Neuronal stem cell (in vitro differentiated cells): ENCODE measurements at regions not wholly inside any gene's neighbourhood (a gene's known extent, or its start where the extent isn't known, plus 50 kb on each side); places are given as distances from the start of the nearest gene placed in this dataset.

ENCODE experiments used
- DNase-seq: peaks from one replicate; pipeline ENCODE4 v3.0.0-alpha.2; 2013; ENCODE audit warnings: low spot score
- H2AFZ ChIP-seq: one replicate; pipeline ENCODE4 v1.6.1; 2013; ENCODE audit warnings: mild to moderate bottlenecking, low read length, inconsistent platforms
- H2AK5ac ChIP-seq: 2 replicates; pipeline ENCODE4 v1.6.1; 2013; ENCODE audit warnings: low read depth, mild to moderate bottlenecking, inconsistent platforms, low read length, moderate library complexity, mixed read lengths
- H2BK120ac ChIP-seq: 2 replicates; pipeline ENCODE4 v1.6.1; 2013; ENCODE audit warnings: low read depth, mild to moderate bottlenecking, inconsistent platforms, low read length, moderate library complexity, mixed read lengths
- H2BK12ac ChIP-seq: one replicate; pipeline ENCODE4 v1.6.1; 2013; ENCODE audit warnings: low read length, inconsistent platforms
- H2BK15ac ChIP-seq: 2 replicates; pipeline ENCODE4 v1.6.1; 2013; ENCODE audit warnings: mild to moderate bottlenecking, low read length, inconsistent platforms, mixed read lengths
- H2BK5ac ChIP-seq: one replicate; pipeline ENCODE4 v1.6.1; 2013; ENCODE audit warnings: inconsistent platforms, mild to moderate bottlenecking, low read length, moderate library complexity
- H3K14ac ChIP-seq: one replicate; pipeline ENCODE4 v1.6.1; 2013; ENCODE audit warnings: low read length, inconsistent platforms
- H3K18ac ChIP-seq: 2 replicates; pipeline ENCODE4 v1.6.1; 2013; ENCODE audit warnings: low read length, inconsistent platforms
- H3K23ac ChIP-seq: 2 replicates; pipeline ENCODE4 v1.6.1; 2013; ENCODE audit warnings: low read depth, mild to moderate bottlenecking, mixed read lengths, low read length, inconsistent platforms; ENCODE audit not compliant: poor library complexity
- H3K27ac ChIP-seq: replicated peaks from 3 replicates; pipeline ENCODE4 v1.5.1; 2013; ENCODE audit warnings: low read length, inconsistent platforms
- H3K27me3 ChIP-seq, 3 experiments: 2 replicates each; pipeline ENCODE4 v1.6.1; 2013; ENCODE audit warnings: low read length in 3 of 3, mild to moderate bottlenecking in 2 of 3, inconsistent platforms in 1 of 3, low read depth in 1 of 3, mixed read lengths in 1 of 3, moderate library complexity in 1 of 3; ENCODE audit not compliant: control insufficient read depth in 3 of 3, insufficient read depth in 3 of 3
- H3K36me3 ChIP-seq, 2 donors: replicated peaks in 1 of 2; 2 replicates each; pipeline ENCODE4 v1.6.1; 2013; ENCODE audit warnings: low read length in 2 of 2; ENCODE audit not compliant: control insufficient read depth in 2 of 2, insufficient read depth in 2 of 2
- H3K4ac ChIP-seq: 2 replicates; pipeline ENCODE4 v1.6.1; 2013; ENCODE audit warnings: inconsistent platforms, mild to moderate bottlenecking, low read length, moderate library complexity
- H3K4me1 ChIP-seq, 2 donors: 1 replicate in 1 of 2; 2 replicates in 1 of 2; pipeline ENCODE4 v1.6.1; 2013; ENCODE audit warnings: low read length in 2 of 2, low read depth in 1 of 2; ENCODE audit not compliant: control insufficient read depth in 2 of 2, insufficient read depth in 1 of 2
- H3K4me2 ChIP-seq: one replicate; pipeline ENCODE4 v1.6.1; 2013; ENCODE audit warnings: mild to moderate bottlenecking, low read length, inconsistent platforms; ENCODE audit not compliant: insufficient read depth, poor library complexity, severe bottlenecking
- H3K4me3 ChIP-seq, 2 donors: 2 replicates each; pipeline ENCODE4 v1.5.1; 2013; ENCODE audit warnings: low read length in 2 of 2, mild to moderate bottlenecking in 2 of 2, inconsistent platforms in 1 of 2, moderate library complexity in 1 of 2
- H3K79me1 ChIP-seq: one replicate; pipeline ENCODE4 v1.6.1; 2013; ENCODE audit warnings: low read depth, mild to moderate bottlenecking, inconsistent platforms, low read length, moderate library complexity
- H3K9ac ChIP-seq: one replicate; pipeline ENCODE4 v1.6.1; 2013; ENCODE audit warnings: mild to moderate bottlenecking, low read depth, low read length, inconsistent platforms; ENCODE audit not compliant: poor library complexity
- H3K9me3 ChIP-seq, 2 donors: replicated peaks in 1 of 2; 2 replicates each; pipeline versions ENCODE3 to v1.6.1; 2013; ENCODE audit warnings: low read length in 2 of 2, mild to moderate bottlenecking in 2 of 2, inconsistent platforms in 1 of 2, low read depth in 1 of 2, mixed read lengths in 1 of 2, moderate library complexity in 1 of 2; ENCODE audit not compliant: control insufficient read depth in 2 of 2, insufficient read depth in 1 of 2
- H4K8ac ChIP-seq: one replicate; pipeline ENCODE4 v1.6.1; 2013; ENCODE audit warnings: low read depth, mild to moderate bottlenecking, inconsistent platforms, low read length, moderate library complexity
- H4K91ac ChIP-seq: one replicate; pipeline ENCODE4 v1.6.1; 2013; ENCODE audit warnings: low read length, low read depth, mild to moderate bottlenecking, inconsistent platforms; ENCODE audit not compliant: poor library complexity
- WGBS, 2 donors: extraction: QIAGEN DNeasy Blood & Tissue Kit; methylation state at CpG; one replicate each; pipeline ENCODE4 v1.1.7; 2013; ENCODE audit warnings: missing lambda C conversion rate in 2 of 2, mixed read lengths in 1 of 2; ENCODE audit not compliant: insufficient read length in 2 of 2, insufficient replicate concordance in 1 of 2; ENCODE audit errors: extremely low coverage in 2 of 2; 5-methylcytosine and 5-hydroxymethylcytosine counted together

- H2BK12ac ChIP-seq, result no peak overlapping the region
- H3K4ac ChIP-seq, result no peak overlapping the region
- no peak overlapping the region for H4K8ac ChIP-seq
- H3K4me2 ChIP-seq, result no peak overlapping the region
- no peak overlapping the region for H3K14ac ChIP-seq
- H3K27ac ChIP-seq, result no peak overlapping the region
- no CpG with 5 or more reads among the region's 9 CpGs for WGBS, 2 donors
- peak overlapping the region; percentile 34 for H3K9ac ChIP-seq
- no peaks in the 10 kb centered on the region for H3K36me3 ChIP-seq
- H2AK5ac ChIP-seq, result no peak overlapping the region
- H2BK15ac ChIP-seq, result no peak overlapping the region
- H3K79me1 ChIP-seq, result no peaks in the 10 kb centered on the region
- no peak overlapping the region for H2BK5ac ChIP-seq
- no peak overlapping the region for H2BK120ac ChIP-seq
- H4K91ac ChIP-seq, result no peak overlapping the region
- H3K4me3 ChIP-seq, result no peak overlapping the region
- DNase-seq, result no peak
- H3K18ac ChIP-seq, result peak overlapping the region; percentile 58
- H3K27me3 ChIP-seq, result no peaks in the 10 kb centered on the region
- no peak overlapping the region for H3K23ac ChIP-seq
- H3K9me3 ChIP-seq, result no peaks in the 10 kb centered on the region
- no peaks in the 10 kb centered on the region for H3K4me1 ChIP-seq
- H2AFZ ChIP-seq, result no peak overlapping the region
Measured at GRCh38 chr5:14054965-14055963, 87.9 kb upstream of the TRIO start.

GRCh38 chr5:14054111-14054854 lies 88.9 kb upstream of the TRIO start:
- no peak overlapping the region for H2BK15ac ChIP-seq
- no peak overlapping the region for H3K4me2 ChIP-seq
- no peak overlapping the region for H2AFZ ChIP-seq
- WGBS, 2 donors, result no CpG with 5 or more reads among the region's 9 CpGs
- no peak overlapping the region for H3K27ac ChIP-seq
- no peak overlapping the region for H3K14ac ChIP-seq
- H3K4me3 ChIP-seq, result no peak overlapping the region
- H2BK12ac ChIP-seq, result no peak overlapping the region
- H2BK5ac ChIP-seq, result no peak overlapping the region
- H2AK5ac ChIP-seq, result no peak overlapping the region
- no peaks in the 10 kb centered on the region for H3K4me1 ChIP-seq
- no peak overlapping the region for H3K23ac ChIP-seq
- no peak overlapping the region for H3K18ac ChIP-seq
- H3K4ac ChIP-seq, result no peak overlapping the region
- no peaks in the 10 kb centered on the region for H3K9me3 ChIP-seq
- no peak overlapping the region for H4K91ac ChIP-seq
- H4K8ac ChIP-seq, result no peak overlapping the region
- H3K79me1 ChIP-seq, result no peaks in the 10 kb centered on the region
- H2BK120ac ChIP-seq, result no peak overlapping the region
- H3K36me3 ChIP-seq, result no peaks in the 10 kb centered on the region
- no peak overlapping the region for H3K9ac ChIP-seq
- H3K27me3 ChIP-seq, result no peaks in the 10 kb centered on the region
- no peak for DNase-seq

DNA sequence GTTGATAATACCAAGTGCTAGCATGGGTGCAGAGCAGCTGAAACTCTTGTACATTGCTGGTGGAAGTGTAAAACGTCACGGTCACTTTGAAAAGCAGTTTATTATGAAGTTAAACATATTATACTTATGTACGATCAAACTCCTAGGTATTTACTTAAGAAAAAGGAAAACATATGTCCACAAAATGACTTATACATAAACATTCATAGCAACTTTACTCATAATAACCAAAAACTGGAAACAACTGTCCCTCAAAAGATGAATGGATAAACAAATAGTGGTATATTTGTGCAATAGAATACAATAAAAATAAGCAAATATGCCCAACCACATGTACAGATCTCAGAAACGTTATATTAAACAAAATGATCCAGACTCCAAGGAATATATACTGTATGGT lies 92.3 kb upstream of the TRIO start:
- no peak overlapping the region for H3K14ac ChIP-seq
- H2BK15ac ChIP-seq, result no peak overlapping the region
- no peak overlapping the region for H3K4me3 ChIP-seq
- H2BK120ac ChIP-seq, result no peak overlapping the region
- H3K4me1 ChIP-seq, result no peaks in the 10 kb centered on the region
- H2BK12ac ChIP-seq, result no peak overlapping the region
- H2AFZ ChIP-seq, result no peak overlapping the region
- no peaks in the 10 kb centered on the region for H3K27me3 ChIP-seq
- no peak overlapping the region for H4K91ac ChIP-seq
- H4K8ac ChIP-seq, result no peak overlapping the region
- H3K36me3 ChIP-seq, result no peaks in the 10 kb centered on the region
- no peak overlapping the region for H3K23ac ChIP-seq
- no peak overlapping the region for H3K4ac ChIP-seq
- no CpG with 5 or more reads among the region's 4 CpGs for WGBS, 2 donors
- H3K9me3 ChIP-seq, result no peaks in the 10 kb centered on the region
- H3K27ac ChIP-seq, result no peak overlapping the region
- no peak overlapping the region for H2AK5ac ChIP-seq
- H2BK5ac ChIP-seq, result no peak overlapping the region
- no peaks in the 10 kb centered on the region for H3K79me1 ChIP-seq
- no peak overlapping the region for H3K18ac ChIP-seq
- no peak overlapping the region for H3K9ac ChIP-seq
- H3K4me2 ChIP-seq, result no peak overlapping the region
- no peak for DNase-seq

DNA sequence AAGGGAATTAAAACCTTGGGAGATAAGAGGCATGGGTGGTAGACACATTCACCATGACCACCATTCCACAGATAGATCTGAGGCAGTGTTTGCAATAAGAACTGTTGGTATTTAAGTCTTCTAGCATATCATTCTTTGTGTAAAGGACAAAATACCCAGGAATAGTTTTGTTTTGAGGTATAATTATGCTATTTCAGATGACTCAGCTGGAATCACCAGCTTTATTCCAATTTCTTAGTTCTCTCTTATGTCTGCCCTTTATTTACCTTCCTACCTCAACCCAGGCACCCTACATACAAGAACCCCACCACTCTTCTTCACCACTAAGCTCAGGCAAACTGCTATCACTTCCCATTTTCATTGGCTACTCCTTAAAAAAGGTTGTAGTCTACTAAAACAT lies 94.7 kb upstream of the TRIO start:
- no peak overlapping the region for H3K27ac ChIP-seq
- no peak overlapping the region for H3K4me2 ChIP-seq
- H3K18ac ChIP-seq, result no peak overlapping the region
- H4K91ac ChIP-seq, result no peak overlapping the region
- H3K4me1 ChIP-seq, result no peaks in the 10 kb centered on the region
- H2BK15ac ChIP-seq, result no peak overlapping the region
- no peak for DNase-seq
- H3K14ac ChIP-seq, result no peak overlapping the region
- no peaks in the 10 kb centered on the region for H3K79me1 ChIP-seq
- H2AK5ac ChIP-seq, result no peak overlapping the region
- no peaks in the 10 kb centered on the region for H3K36me3 ChIP-seq
- no peak overlapping the region for H2BK5ac ChIP-seq
- H2BK120ac ChIP-seq, result no peak overlapping the region
- H4K8ac ChIP-seq, result no peak overlapping the region
- H3K4me3 ChIP-seq, result no peak overlapping the region
- no peaks in the 10 kb centered on the region for H3K27me3 ChIP-seq
- no peak overlapping the region for H3K4ac ChIP-seq
- H2AFZ ChIP-seq, result no peak overlapping the region
- H3K9ac ChIP-seq, result no peak overlapping the region
- no peak overlapping the region for H3K23ac ChIP-seq
- no peak overlapping the region for H2BK12ac ChIP-seq
- H3K9me3 ChIP-seq, result no peaks in the 10 kb centered on the region
